ENCODE measurements at regions not wholly inside any gene's neighbourhood (a gene's known extent, or its start where the extent isn't known, plus 50 kb on each side); places are given as distances from the start of the nearest gene placed in this dataset.
A peak's percentile ranks its signal among the peaks of the same experiment; 100 is the strongest.

- Histone ChIP-seq H3K36me3 (ENCODE audit: insufficient read depth) (no peaks in the 10 kb centered on the region), H3K4me1 (ENCODE audit: insufficient read depth) (no peaks in the 10 kb centered on the region), H3K4me3 (no peak overlapping the region), H4K20me1 (replicated peaks; ENCODE audit: insufficient read depth) (no peaks in the 10 kb centered on the region), H3K79me2 (replicated peaks; ENCODE audit: insufficient read depth) (no peaks in the 10 kb centered on the region), H3K4me2 (no peak overlapping the region), H2AFZ (peak overlapping the region; percentile 49; the same call in 1 of the 2 replicates), H3K27me3 (ENCODE audit: insufficient read depth) (no peaks in the 10 kb centered on the region), H3K27ac (ENCODE audit: low read depth) (no peak overlapping the region), H3K9me2 (ENCODE audit: insufficient read depth) (no peaks in the 10 kb centered on the region), H3F3A (replicated peaks; ENCODE audit: low read depth) (no peaks in the 10 kb centered on the region)
- ATAC-seq: no peak
- no peak for DNase-seq (ENCODE audit: low spot score)
- TF ChIP-seq EZH2phosphoT487 (IDR thresholded peaks at IDR 0.05; ENCODE audit: unreplicated experiment) (no peak), ETS1 (IDR thresholded peaks at IDR 0.05) (no peak), NANOG (IDR thresholded peaks at IDR 0.05; ENCODE audit: borderline replicate concordance) (no peak), JUNB (IDR thresholded peaks at IDR 0.05; ENCODE audit: unreplicated experiment) (no peak), EZH2 (IDR thresholded peaks at IDR 0.05; ENCODE audit: low read depth, unreplicated experiment) (no peak), POLR2AphosphoS5 (IDR thresholded peaks at IDR 0.05; ENCODE audit: low read depth) (no peak), ZNF331 (CRISPR knock-in tag; IDR thresholded peaks at IDR 0.05; ENCODE audit: low read depth) (no peak), CREB1 (CRISPR knock-in tag; IDR thresholded peaks at IDR 0.05; ENCODE audit: low read depth) (no peak), ZNF114 (CRISPR knock-in tag; IDR thresholded peaks at IDR 0.05) (no peak), STAT1 (IDR thresholded peaks at IDR 0.05; ENCODE audit: unreplicated experiment) (no peak)
- TF ChIP-seq, protein P1, sequence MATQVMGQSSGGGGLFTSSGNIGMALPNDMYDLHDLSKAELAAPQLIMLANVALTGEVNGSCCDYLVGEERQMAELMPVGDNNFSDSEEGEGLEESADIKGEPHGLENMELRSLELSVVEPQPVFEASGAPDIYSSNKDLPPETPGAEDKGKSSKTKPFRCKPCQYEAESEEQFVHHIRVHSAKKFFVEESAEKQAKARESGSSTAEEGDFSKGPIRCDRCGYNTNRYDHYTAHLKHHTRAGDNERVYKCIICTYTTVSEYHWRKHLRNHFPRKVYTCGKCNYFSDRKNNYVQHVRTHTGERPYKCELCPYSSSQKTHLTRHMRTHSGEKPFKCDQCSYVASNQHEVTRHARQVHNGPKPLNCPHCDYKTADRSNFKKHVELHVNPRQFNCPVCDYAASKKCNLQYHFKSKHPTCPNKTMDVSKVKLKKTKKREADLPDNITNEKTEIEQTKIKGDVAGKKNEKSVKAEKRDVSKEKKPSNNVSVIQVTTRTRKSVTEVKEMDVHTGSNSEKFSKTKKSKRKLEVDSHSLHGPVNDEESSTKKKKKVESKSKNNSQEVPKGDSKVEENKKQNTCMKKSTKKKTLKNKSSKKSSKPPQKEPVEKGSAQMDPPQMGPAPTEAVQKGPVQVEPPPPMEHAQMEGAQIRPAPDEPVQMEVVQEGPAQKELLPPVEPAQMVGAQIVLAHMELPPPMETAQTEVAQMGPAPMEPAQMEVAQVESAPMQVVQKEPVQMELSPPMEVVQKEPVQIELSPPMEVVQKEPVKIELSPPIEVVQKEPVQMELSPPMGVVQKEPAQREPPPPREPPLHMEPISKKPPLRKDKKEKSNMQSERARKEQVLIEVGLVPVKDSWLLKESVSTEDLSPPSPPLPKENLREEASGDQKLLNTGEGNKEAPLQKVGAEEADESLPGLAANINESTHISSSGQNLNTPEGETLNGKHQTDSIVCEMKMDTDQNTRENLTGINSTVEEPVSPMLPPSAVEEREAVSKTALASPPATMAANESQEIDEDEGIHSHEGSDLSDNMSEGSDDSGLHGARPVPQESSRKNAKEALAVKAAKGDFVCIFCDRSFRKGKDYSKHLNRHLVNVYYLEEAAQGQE (IDR thresholded peaks at IDR 0.05; ENCODE audit: unreplicated experiment): no peak
- TF ChIP-seq, protein P2, sequence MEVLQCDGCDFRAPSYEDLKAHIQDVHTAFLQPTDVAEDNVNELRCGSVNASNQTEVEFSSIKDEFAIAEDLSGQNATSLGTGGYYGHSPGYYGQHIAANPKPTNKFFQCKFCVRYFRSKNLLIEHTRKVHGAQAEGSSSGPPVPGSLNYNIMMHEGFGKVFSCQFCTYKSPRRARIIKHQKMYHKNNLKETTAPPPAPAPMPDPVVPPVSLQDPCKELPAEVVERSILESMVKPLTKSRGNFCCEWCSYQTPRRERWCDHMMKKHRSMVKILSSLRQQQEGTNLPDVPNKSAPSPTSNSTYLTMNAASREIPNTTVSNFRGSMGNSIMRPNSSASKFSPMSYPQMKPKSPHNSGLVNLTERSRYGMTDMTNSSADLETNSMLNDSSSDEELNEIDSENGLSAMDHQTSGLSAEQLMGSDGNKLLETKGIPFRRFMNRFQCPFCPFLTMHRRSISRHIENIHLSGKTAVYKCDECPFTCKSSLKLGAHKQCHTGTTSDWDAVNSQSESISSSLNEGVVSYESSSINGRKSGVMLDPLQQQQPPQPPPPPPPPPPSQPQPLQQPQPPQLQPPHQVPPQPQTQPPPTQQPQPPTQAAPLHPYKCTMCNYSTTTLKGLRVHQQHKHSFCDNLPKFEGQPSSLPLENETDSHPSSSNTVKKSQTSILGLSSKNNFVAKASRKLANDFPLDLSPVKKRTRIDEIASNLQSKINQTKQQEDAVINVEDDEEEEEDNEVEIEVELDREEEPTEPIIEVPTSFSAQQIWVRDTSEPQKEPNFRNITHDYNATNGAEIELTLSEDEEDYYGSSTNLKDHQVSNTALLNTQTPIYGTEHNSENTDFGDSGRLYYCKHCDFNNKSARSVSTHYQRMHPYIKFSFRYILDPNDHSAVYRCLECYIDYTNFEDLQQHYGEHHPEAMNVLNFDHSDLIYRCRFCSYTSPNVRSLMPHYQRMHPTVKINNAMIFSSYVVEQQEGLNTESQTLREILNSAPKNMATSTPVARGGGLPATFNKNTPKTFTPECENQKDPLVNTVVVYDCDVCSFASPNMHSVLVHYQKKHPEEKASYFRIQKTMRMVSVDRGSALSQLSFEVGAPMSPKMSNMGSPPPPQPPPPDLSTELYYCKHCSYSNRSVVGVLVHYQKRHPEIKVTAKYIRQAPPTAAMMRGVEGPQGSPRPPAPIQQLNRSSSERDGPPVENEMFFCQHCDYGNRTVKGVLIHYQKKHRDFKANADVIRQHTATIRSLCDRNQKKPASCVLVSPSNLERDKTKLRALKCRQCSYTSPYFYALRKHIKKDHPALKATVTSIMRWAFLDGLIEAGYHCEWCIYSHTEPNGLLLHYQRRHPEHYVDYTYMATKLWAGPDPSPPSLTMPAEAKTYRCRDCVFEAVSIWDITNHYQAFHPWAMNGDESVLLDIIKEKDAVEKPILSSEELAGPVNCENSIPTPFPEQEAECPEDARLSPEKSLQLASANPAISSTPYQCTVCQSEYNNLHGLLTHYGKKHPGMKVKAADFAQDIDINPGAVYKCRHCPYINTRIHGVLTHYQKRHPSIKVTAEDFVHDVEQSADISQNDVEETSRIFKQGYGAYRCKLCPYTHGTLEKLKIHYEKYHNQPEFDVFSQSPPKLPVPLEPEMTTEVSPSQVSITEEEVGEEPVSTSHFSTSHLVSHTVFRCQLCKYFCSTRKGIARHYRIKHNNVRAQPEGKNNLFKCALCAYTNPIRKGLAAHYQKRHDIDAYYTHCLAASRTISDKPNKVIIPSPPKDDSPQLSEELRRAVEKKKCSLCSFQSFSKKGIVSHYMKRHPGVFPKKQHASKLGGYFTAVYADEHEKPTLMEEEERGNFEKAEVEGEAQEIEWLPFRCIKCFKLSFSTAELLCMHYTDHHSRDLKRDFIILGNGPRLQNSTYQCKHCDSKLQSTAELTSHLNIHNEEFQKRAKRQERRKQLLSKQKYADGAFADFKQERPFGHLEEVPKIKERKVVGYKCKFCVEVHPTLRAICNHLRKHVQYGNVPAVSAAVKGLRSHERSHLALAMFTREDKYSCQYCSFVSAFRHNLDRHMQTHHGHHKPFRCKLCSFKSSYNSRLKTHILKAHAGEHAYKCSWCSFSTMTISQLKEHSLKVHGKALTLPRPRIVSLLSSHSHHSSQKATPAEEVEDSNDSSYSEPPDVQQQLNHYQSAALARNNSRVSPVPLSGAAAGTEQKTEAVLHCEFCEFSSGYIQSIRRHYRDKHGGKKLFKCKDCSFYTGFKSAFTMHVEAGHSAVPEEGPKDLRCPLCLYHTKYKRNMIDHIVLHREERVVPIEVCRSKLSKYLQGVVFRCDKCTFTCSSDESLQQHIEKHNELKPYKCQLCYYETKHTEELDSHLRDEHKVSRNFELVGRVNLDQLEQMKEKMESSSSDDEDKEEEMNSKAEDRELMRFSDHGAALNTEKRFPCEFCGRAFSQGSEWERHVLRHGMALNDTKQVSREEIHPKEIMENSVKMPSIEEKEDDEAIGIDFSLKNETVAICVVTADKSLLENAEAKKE (CRISPR knock-in tag; IDR thresholded peaks at IDR 0.05): no peak
- TF ChIP-seq, protein P3, sequence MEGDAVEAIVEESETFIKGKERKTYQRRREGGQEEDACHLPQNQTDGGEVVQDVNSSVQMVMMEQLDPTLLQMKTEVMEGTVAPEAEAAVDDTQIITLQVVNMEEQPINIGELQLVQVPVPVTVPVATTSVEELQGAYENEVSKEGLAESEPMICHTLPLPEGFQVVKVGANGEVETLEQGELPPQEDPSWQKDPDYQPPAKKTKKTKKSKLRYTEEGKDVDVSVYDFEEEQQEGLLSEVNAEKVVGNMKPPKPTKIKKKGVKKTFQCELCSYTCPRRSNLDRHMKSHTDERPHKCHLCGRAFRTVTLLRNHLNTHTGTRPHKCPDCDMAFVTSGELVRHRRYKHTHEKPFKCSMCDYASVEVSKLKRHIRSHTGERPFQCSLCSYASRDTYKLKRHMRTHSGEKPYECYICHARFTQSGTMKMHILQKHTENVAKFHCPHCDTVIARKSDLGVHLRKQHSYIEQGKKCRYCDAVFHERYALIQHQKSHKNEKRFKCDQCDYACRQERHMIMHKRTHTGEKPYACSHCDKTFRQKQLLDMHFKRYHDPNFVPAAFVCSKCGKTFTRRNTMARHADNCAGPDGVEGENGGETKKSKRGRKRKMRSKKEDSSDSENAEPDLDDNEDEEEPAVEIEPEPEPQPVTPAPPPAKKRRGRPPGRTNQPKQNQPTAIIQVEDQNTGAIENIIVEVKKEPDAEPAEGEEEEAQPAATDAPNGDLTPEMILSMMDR (conservative IDR thresholded peaks at IDR 0.05; ENCODE audit: low read depth in 2 of 2): no peak
- Mint-ChIP-seq H3K4me3 (no peak overlapping the region), H3K27me3 (ENCODE audit: insufficient read depth, low read depth, poor library complexity) (no peaks in the 10 kb centered on the region), H3K27ac (no peak overlapping the region), H3K4me1 (peaks cover 2% of the 10 kb centered on the region; the same call in 1 of the 3 replicates), H3K9me3 (no peaks in the 10 kb centered on the region; the same call in 2 of the 3 replicates), H3K36me3 (ENCODE audit: low read depth) (no peaks in the 10 kb centered on the region)
Measured at GRCh38 chr10:59008452-59008851, 168.0 kb upstream of the PHYHIPL start.

Measured in GM23338 (cell line).